GM12865 (cell line): ENCODE measurements at regions not wholly inside any gene's neighbourhood (a gene's known extent, or its start where the extent isn't known, plus 50 kb on each side); places are given as distances from the start of the nearest gene placed in this dataset.

ENCODE experiments used
- DNase-seq: peaks from one replicate; pipeline ENCODE4 v3.0.0; 2010; ENCODE audit warnings: low read depth
- H3K4me3 ChIP-seq: 2 replicates; pipeline ENCODE4 v1.5.1; 2011; ENCODE audit warnings: mild to moderate bottlenecking, low read depth, low read length, control low read depth
- CTCF ChIP-seq: IDR thresholded peaks from 2 replicates; pipeline ENCODE4 v1.5.1; 2011; ENCODE audit warnings: low read length, control low read depth, low read depth, inconsistent platforms; ENCODE audit not compliant: insufficient read depth; ENCODE audit errors: missing control alignments

- no peak for DNase-seq
- H3K4me3 ChIP-seq = no peak overlapping the region
- no peak for TF ChIP-seq CTCF
Measured at GRCh38 chr21:28374881-28375280, 617.8 kb downstream of the LTN1 start.

DNA sequence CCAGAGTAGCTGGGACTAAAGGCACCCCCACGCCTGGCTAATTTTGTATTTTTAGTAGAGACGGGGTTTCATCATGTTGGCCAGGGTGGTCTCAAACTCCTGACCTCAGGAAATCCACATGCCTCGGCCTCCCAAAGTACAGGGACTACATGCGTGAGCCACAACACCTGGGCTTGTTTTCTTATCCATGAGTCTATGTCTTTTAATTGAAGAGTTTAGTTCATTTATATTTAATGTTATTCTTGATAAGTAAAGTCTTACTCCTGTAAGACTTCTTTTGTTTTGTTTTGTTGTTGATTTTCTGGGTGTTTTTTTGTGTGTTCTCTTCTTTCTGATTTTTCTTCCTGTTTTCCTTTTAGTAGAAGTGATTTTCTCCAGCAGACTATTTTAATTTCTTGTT, 621.0 kb downstream of the LTN1 start:
- TF ChIP-seq CTCF = no peak
- no peak for DNase-seq
- H3K4me3 ChIP-seq = no peak overlapping the region

GRCh38 chr21:28359300-28359699, 633.4 kb downstream of the LTN1 start:
- DNase-seq = no peak
- H3K4me3 ChIP-seq = no peak overlapping the region
- no peak for TF ChIP-seq CTCF

GRCh38 chr21:28358702-28359101, 634.0 kb downstream of the LTN1 start:
- no peak for TF ChIP-seq CTCF
- no peak for DNase-seq
- H3K4me3 ChIP-seq = no peak overlapping the region

GRCh38 chr21:28358170-28358569, 634.5 kb downstream of the LTN1 start:
- no peak overlapping the region for H3K4me3 ChIP-seq
- DNase-seq = no peak
- no peak for TF ChIP-seq CTCF

GRCh38 chr21:28357743-28358142, 634.9 kb downstream of the LTN1 start:
- TF ChIP-seq CTCF = no peak
- DNase-seq = no peak
- H3K4me3 ChIP-seq = no peak overlapping the region

DNA sequence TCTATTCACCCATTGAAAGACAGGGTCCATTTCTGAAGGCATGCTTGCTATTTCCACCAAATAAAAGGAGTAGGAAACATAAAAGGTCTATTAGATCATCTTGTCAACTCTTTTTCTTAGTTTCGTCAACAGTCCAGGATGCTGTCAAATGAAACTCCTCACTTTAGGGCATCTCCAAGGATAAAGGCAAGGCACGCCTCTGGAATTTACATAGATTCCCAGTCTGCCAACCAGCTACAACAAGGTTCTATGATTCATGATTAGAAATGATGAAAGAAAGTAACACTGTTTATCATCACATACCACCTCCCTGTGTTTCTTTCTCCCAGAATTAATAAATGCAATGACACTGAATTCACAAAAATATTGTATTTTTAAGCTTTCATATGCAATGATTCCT, 636.3 kb downstream of the LTN1 start:
- TF ChIP-seq CTCF = no peak
- DNase-seq = no peak

More for the DNA sequence above, 636.3 kb downstream of the LTN1 start:
- H3K4me3 ChIP-seq = no peak overlapping the region
